Activated B cell treated with CpG ODN at 0.5 μM for 24 hours (primary cell): ENCODE measurements at regions not wholly inside any gene's neighbourhood (a gene's known extent, or its start where the extent isn't known, plus 50 kb on each side); places are given as distances from the start of the nearest gene placed in this dataset.

Experiments
- ATAC-seq: fragments of 200-7000 bp; cut with Tn5 transposase; one replicate; pipeline ENCODE4 v1.10.0; 2021; ENCODE audit warnings: low read depth, mild to moderate bottlenecking, moderate library complexity
- CTCF ChIA-PET: fragments of 350-600 bp; sonication (Branson Sonifier 250); formaldehyde crosslinking; loops from one replicate; lab custom pipeline; 2021; ENCODE audit warnings: antibody characterized with exemption; lab: Charles Lee
- POLR2A ChIA-PET: fragments of 350-600 bp; sonication (Branson Sonifier 250); formaldehyde crosslinking; loops from one replicate; lab custom pipeline; 2021; ENCODE audit warnings: antibody characterized with exemption; lab: Charles Lee
- DNase-seq: peaks from one replicate; pipeline ENCODE4 v3.0.0; 2022
- H3K27ac Mint-ChIP-seq: one replicate; pipeline ENCODE4 v1.8.0; 2020; ENCODE audit warnings: mixed read lengths
- H3K27me3 Mint-ChIP-seq: one replicate; pipeline ENCODE4 v1.8.0; 2021; ENCODE audit warnings: mixed read lengths
- H3K36me3 Mint-ChIP-seq: one replicate; pipeline ENCODE4 v1.8.0; 2021; ENCODE audit warnings: low read depth, mixed read lengths
- H3K4me1 Mint-ChIP-seq: one replicate; pipeline ENCODE4 v1.8.0; 2021; ENCODE audit warnings: mixed read lengths
- H3K4me3 Mint-ChIP-seq: one replicate; pipeline ENCODE4 v1.8.0; 2020; ENCODE audit warnings: mild to moderate bottlenecking, mixed read lengths
- H3K9me3 Mint-ChIP-seq: one replicate; pipeline ENCODE4 v1.8.0; 2020; ENCODE audit warnings: mixed read lengths
- CTCF ChIP-seq: fragments of 200-600 bp; IDR thresholded peaks from one replicate; pipeline ENCODE4 v1.8.0; 2022; ENCODE audit warnings: antibody characterized with exemption, mild to moderate bottlenecking
- intact Hi-C: fragments of 100-400 bp; cut with micrococcal nuclease; formaldehyde crosslinking; loops from one replicate; pipeline ENCODE4 v1.15.1; 2024

- Mint-ChIP-seq H3K27me3 (no peaks in the 10 kb centered on the region), H3K4me1 (no peaks in the 10 kb centered on the region), H3K9me3 (peaks cover 2% of the 10 kb centered on the region), H3K4me3 (no peak overlapping the region), H3K27ac (no peak overlapping the region), H3K36me3 (no peaks in the 10 kb centered on the region)
- ChIA-PET CTCF (no interaction called here), POLR2A (no interaction called here)
- ATAC-seq (no peak), DNase-seq (no peak)
- intact Hi-C loops = no loop called here
- no peak for TF ChIP-seq CTCF
Observed at GRCh38 chr6:81340946-81341345, 411.5 kb downstream of the TENT5A start.

GRCh38 chr6:81331526-81331925 is 421.0 kb downstream of the TENT5A start:
- H3K27ac Mint-ChIP-seq = no peak overlapping the region
- no peak for ATAC-seq
- ChIA-PET POLR2A (no interaction called here), CTCF (no interaction called here)
- no peak for DNase-seq
- H3K4me3 Mint-ChIP-seq = no peak overlapping the region
- intact Hi-C loops = no loop called here
- no peaks in the 10 kb centered on the region for H3K27me3 Mint-ChIP-seq
- H3K36me3 Mint-ChIP-seq = no peaks in the 10 kb centered on the region
- no peaks in the 10 kb centered on the region for H3K9me3 Mint-ChIP-seq
- TF ChIP-seq CTCF = no peak
- H3K4me1 Mint-ChIP-seq = no peaks in the 10 kb centered on the region

GRCh38 chr6:81328700-81329099 is 423.8 kb downstream of the TENT5A start:
- Mint-ChIP-seq H3K4me3 (no peak overlapping the region), H3K27ac (no peak overlapping the region), H3K27me3 (no peaks in the 10 kb centered on the region), H3K36me3 (no peaks in the 10 kb centered on the region), H3K9me3 (no peaks in the 10 kb centered on the region), H3K4me1 (no peaks in the 10 kb centered on the region)
- ATAC-seq (no peak), DNase-seq (no peak)
- no peak for TF ChIP-seq CTCF
- intact Hi-C loops = no loop called here
- ChIA-PET CTCF (no interaction called here), POLR2A (no interaction called here)

GRCh38 chr6:81326881-81327561 is 425.5 kb downstream of the TENT5A start:
- Mint-ChIP-seq H3K9me3 (no peaks in the 10 kb centered on the region), H3K4me3 (no peak overlapping the region), H3K36me3 (no peaks in the 10 kb centered on the region), H3K27me3 (no peaks in the 10 kb centered on the region), H3K4me1 (no peaks in the 10 kb centered on the region), H3K27ac (no peak overlapping the region)
- intact Hi-C loops = no loop called here
- ChIA-PET POLR2A (no interaction called here), CTCF (no interaction called here)
- no peak for TF ChIP-seq CTCF
- ATAC-seq (no peak), DNase-seq (no peak)

GRCh38 chr6:81309811-81310210 is 442.7 kb downstream of the TENT5A start:
- Mint-ChIP-seq H3K4me1 (no peaks in the 10 kb centered on the region), H3K27me3 (no peaks in the 10 kb centered on the region), H3K9me3 (peaks cover 9% of the 10 kb centered on the region), H3K27ac (no peak overlapping the region), H3K4me3 (no peak overlapping the region), H3K36me3 (no peaks in the 10 kb centered on the region)
- ChIA-PET POLR2A (no interaction called here), CTCF (no interaction called here)
- intact Hi-C loops = no loop called here
- ATAC-seq (no peak), DNase-seq (no peak)
- no peak for TF ChIP-seq CTCF
